Lung (tissue), 11 donors: ENCODE measurements at regions not wholly inside any gene's neighbourhood (a gene's known extent, or its start where the extent isn't known, plus 50 kb on each side); places are given as distances from the start of the nearest gene placed in this dataset.

Experiments used
- ATAC-seq: fragments of 200-7000 bp; cut with Tn5 transposase; one replicate; pipeline ENCODE4 v1.9.1; 2020; ENCODE audit warnings: moderate number of reproducible peaks; ENCODE audit not compliant: insufficient read depth, low FRiP score
- DNase-seq, 3 donors: peaks; one replicate each; pipeline ENCODE4 v3.0.0-alpha.2; 2013 to 2017
- H3K27ac ChIP-seq, 2 donors: one replicate each; pipeline ENCODE4 v1.5.1; 2013; ENCODE audit warnings: mild to moderate bottlenecking in 2 of 2, moderate library complexity in 2 of 2, control low read depth in 1 of 2, inconsistent platforms in 1 of 2, low read depth in 1 of 2, low read length in 1 of 2
- H3K27me3 ChIP-seq, 3 donors: one replicate each; pipeline ENCODE4 v1.5.1; 2013; ENCODE audit warnings: low read length in 2 of 3; ENCODE audit not compliant: control insufficient read depth in 3 of 3, insufficient read depth in 3 of 3
- H3K36me3 ChIP-seq, 4 donors: one replicate each; pipeline ENCODE4 v1.5.1; 2013; ENCODE audit warnings: low read length in 4 of 4, mild to moderate bottlenecking in 1 of 4, moderate library complexity in 1 of 4; ENCODE audit not compliant: control insufficient read depth in 4 of 4, insufficient read depth in 4 of 4
- H3K4me1 ChIP-seq, 5 donors: one replicate each; pipeline ENCODE4 v1.5.1; 2013; ENCODE audit warnings: low read length in 5 of 5, mild to moderate bottlenecking in 2 of 5, moderate library complexity in 1 of 5; ENCODE audit not compliant: control insufficient read depth in 5 of 5, insufficient read depth in 5 of 5
- H3K4me3 ChIP-seq: one replicate; pipeline ENCODE4 v1.5.1; 2013; ENCODE audit warnings: mild to moderate bottlenecking, control low read depth, moderate library complexity
- H3K9ac ChIP-seq, 2 donors: one replicate each; pipeline ENCODE4 v1.5.1; 2013; ENCODE audit warnings: low read length in 2 of 2, control low read depth in 1 of 2; ENCODE audit not compliant: insufficient read depth in 1 of 2
- H3K9me3 ChIP-seq, 4 donors: one replicate each; pipeline ENCODE4 v1.5.1; 2013; ENCODE audit warnings: low read length in 3 of 4, mild to moderate bottlenecking in 1 of 4, moderate library complexity in 1 of 4; ENCODE audit not compliant: control insufficient read depth in 4 of 4, insufficient read depth in 3 of 4
- CTCF ChIP-seq: IDR thresholded peaks from 2 replicates; pipeline ENCODE4 v1.5.1; 2012; ENCODE audit warnings: mild to moderate bottlenecking; ENCODE audit errors: control extremely low read depth, extremely low read depth
- WGBS, 2 donors: extraction: QIAGEN DNeasy Blood & Tissue Kit; methylation state at CpG; one replicate each; pipeline ENCODE4 v1.1.7; 2013; 5-methylcytosine and 5-hydroxymethylcytosine counted together
- donor health status: control.
- donor health status: control.
- donor health status: Bipolar disorder and iron deficiency.
- donor health status: healthy.
- donor health status: DM: yes; HTN: yes; CAD: no.

- ATAC-seq (no peak), DNase-seq (no peak)
- H3K36me3 ChIP-seq = no peaks in the 10 kb centered on the region
- H3K27ac ChIP-seq = no peak overlapping the region
- H3K4me3 ChIP-seq = no peak overlapping the region
- peaks cover 0 to 2% (median 0%) of the 10 kb centered on the region in 4 donors for H3K9me3 ChIP-seq
- WGBS, 2 donors = 86 to 90% methylated on average over 5 of the region's 5 CpGs
- no peaks in the 10 kb centered on the region for H3K27me3 ChIP-seq
- peaks cover 0 to 20% (median 0%) of the 10 kb centered on the region in 5 donors for H3K4me1 ChIP-seq
- no peak for TF ChIP-seq CTCF
- no peak overlapping the region for H3K9ac ChIP-seq
Measured at GRCh38 chr18:76231402-76231801, 263.6 kb downstream of the ZNF516 start.

GRCh38 chr18:76230791-76231190 is 264.3 kb downstream of the ZNF516 start:
- ATAC-seq (no peak), DNase-seq (no peak)
- Histone ChIP-seq H3K9me3 (peaks cover 0 to 2% (median 0%) of the 10 kb centered on the region in 4 donors), H3K4me3 (no peak overlapping the region), H3K36me3 (no peaks in the 10 kb centered on the region), H3K4me1 (peaks cover 0 to 20% (median 0%) of the 10 kb centered on the region in 5 donors), H3K27ac (no peak overlapping the region), H3K9ac (no peak overlapping the region), H3K27me3 (no peaks in the 10 kb centered on the region)
- TF ChIP-seq CTCF = no peak
- WGBS, 2 donors = 58 to 73% methylated on average over 11 of the region's 11 CpGs

- no peak overlapping the region for H3K9ac ChIP-seq
- no peak for DNase-seq
- H3K4me3 ChIP-seq = no peak overlapping the region
- 76 to 83% methylated on average over 7 of the region's 7 CpGs for WGBS, 2 donors
- no peaks in the 10 kb centered on the region for H3K36me3 ChIP-seq
- peaks cover 0 to 9% (median 0%) of the 10 kb centered on the region in 4 donors for H3K9me3 ChIP-seq
- H3K27ac ChIP-seq = no peak overlapping the region
- H3K4me1 ChIP-seq = peaks cover 0 to 5% (median 0%) of the 10 kb centered on the region in 5 donors
- no peaks in the 10 kb centered on the region for H3K27me3 ChIP-seq
- no peak for ATAC-seq
- no peak for TF ChIP-seq CTCF
Measured at GRCh38 chr18:76228716-76229115, 266.3 kb downstream of the ZNF516 start.

GRCh38 chr18:76227759-76228158 is 267.3 kb downstream of the ZNF516 start:
- Histone ChIP-seq H3K9me3 (peaks cover 0 to 9% (median 0%) of the 10 kb centered on the region in 4 donors), H3K9ac (no peak overlapping the region), H3K27ac (no peak overlapping the region), H3K36me3 (no peaks in the 10 kb centered on the region), H3K4me1 (peaks cover 0 to 4% (median 0%) of the 10 kb centered on the region in 5 donors), H3K4me3 (no peak overlapping the region), H3K27me3 (no peaks in the 10 kb centered on the region)
- DNase-seq (no peak), ATAC-seq (no peak)
- 83% methylated on average over 9 of the region's 9 CpGs for WGBS, 2 donors
- no peak for TF ChIP-seq CTCF
